Small intestine (tissue), 7 donors: ENCODE measurements at regions not wholly inside any gene's neighbourhood (a gene's known extent, or its start where the extent isn't known, plus 50 kb on each side); places are given as distances from the start of the nearest gene placed in this dataset.

Source experiments
- DNase-seq, 2 donors: peaks; one replicate each; pipeline versions ENCODE4 v3.0.0 to v3.0.0-alpha.2; 2013
- FAIRE-seq: peaks from 2 replicates; lab custom pipeline; 2012; peaks lifted over from hg19 to GRCh38; lab: Jason Lieb, UNC
- H3K27ac ChIP-seq, 3 donors: one replicate each; pipeline ENCODE4 v1.5.1; 2013; ENCODE audit warnings: low read length in 2 of 3, mild to moderate bottlenecking in 2 of 3, control low read depth in 1 of 3, inconsistent platforms in 1 of 3, low read depth in 1 of 3, moderate library complexity in 1 of 3
- H3K27me3 ChIP-seq, 3 donors: one replicate each; pipeline ENCODE4 v1.6.1; 2013; ENCODE audit warnings: low read length in 3 of 3, inconsistent platforms in 1 of 3; ENCODE audit not compliant: control insufficient read depth in 3 of 3, insufficient read depth in 3 of 3
- H3K36me3 ChIP-seq, 3 donors: one replicate each; pipeline ENCODE4 v1.6.1; 2013; ENCODE audit warnings: low read length in 3 of 3, inconsistent platforms in 1 of 3, low read depth in 1 of 3, mild to moderate bottlenecking in 1 of 3, moderate library complexity in 1 of 3; ENCODE audit not compliant: control insufficient read depth in 3 of 3, insufficient read depth in 2 of 3
- H3K4me1 ChIP-seq, 3 donors: one replicate each; pipeline ENCODE4 v1.6.1; 2013; ENCODE audit warnings: low read length in 2 of 3, inconsistent platforms in 1 of 3, low read depth in 1 of 3, mild to moderate bottlenecking in 1 of 3, moderate library complexity in 1 of 3; ENCODE audit not compliant: control insufficient read depth in 3 of 3, insufficient read depth in 2 of 3
- H3K4me3 ChIP-seq, 3 donors: one replicate each; pipeline ENCODE4 v1.5.1; 2013; ENCODE audit warnings: low read length in 3 of 3, control low read depth in 1 of 3, inconsistent platforms in 1 of 3, low read depth in 1 of 3, mild to moderate bottlenecking in 1 of 3, moderate library complexity in 1 of 3
- H3K9me3 ChIP-seq, 2 donors: one replicate each; pipeline ENCODE4 v1.6.1; 2013; ENCODE audit warnings: low read depth in 1 of 2, low read length in 1 of 2; ENCODE audit not compliant: control insufficient read depth in 2 of 2, insufficient read depth in 1 of 2
- WGBS, 3 donors: extraction: QIAGEN DNeasy Blood & Tissue Kit; methylation state at CpG; one replicate each; pipeline ENCODE4 v1.1.7; 2013; 5-methylcytosine and 5-hydroxymethylcytosine counted together
- donor health status: healthy with polysubstance abuse.
- donor health status: control.
- donor health status: control.
- donor health status: Bipolar disorder and iron deficiency.
- donor health status: healthy.

DNA sequence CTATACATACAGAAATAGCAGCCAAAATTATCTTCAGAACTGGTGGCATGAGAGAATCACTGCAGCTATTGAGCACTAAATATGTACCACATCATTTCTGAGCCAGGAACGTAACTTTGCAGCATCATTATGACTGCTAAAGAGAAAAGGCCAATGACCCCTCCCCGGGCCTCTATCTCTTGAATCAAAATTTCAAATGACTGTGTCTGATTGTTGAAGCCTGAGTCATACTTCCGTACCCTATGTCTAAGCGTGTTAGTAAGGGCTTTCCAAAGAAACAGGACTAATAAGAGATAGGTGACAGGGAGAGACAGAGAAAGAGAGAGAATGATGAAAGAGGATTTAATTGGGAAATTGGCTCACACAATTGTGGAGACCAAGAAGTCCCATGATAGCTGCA lies 445.5 kb upstream of the SPANXN1 start:
- FAIRE-seq = no peak
- H3K9me3 ChIP-seq = no peaks in the 10 kb centered on the region
- H3K27me3 ChIP-seq = no peaks in the 10 kb centered on the region
- H3K27ac ChIP-seq = no peak overlapping the region
- H3K4me1 ChIP-seq = no peaks in the 10 kb centered on the region
- no peak for DNase-seq
- WGBS, 3 donors = 73 to 82% (median 77%) methylated on average over 4 of the region's 4 CpGs
- no peak overlapping the region for H3K4me3 ChIP-seq
- H3K36me3 ChIP-seq = no peaks in the 10 kb centered on the region

DNA sequence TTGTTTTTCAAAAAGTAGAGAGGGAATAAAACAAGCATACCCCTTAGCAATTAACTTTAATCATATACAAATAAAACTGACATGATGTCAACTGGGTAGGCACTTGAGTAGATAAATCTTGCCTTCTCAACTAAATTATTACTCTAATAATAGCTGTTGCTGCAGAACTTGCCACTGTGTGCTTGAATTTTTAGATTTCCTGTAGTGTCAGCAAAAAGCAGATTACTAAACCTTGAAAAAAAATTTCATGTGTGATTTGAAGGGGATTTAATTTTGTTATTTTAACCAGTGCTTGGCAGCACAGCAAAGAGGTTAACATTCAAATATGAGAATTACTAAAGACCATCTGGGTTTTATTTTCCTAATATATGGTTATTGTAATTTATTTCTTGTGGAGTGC lies 438.3 kb upstream of the SPANXN1 start:
- no peak for DNase-seq
- Histone ChIP-seq H3K27ac (no peak overlapping the region), H3K36me3 (no peaks in the 10 kb centered on the region), H3K27me3 (no peaks in the 10 kb centered on the region), H3K4me3 (no peak overlapping the region), H3K4me1 (no peaks in the 10 kb centered on the region), H3K9me3 (peaks cover 0 to 6% of the 10 kb centered on the region in 2 donors)
- no peak for FAIRE-seq

DNA sequence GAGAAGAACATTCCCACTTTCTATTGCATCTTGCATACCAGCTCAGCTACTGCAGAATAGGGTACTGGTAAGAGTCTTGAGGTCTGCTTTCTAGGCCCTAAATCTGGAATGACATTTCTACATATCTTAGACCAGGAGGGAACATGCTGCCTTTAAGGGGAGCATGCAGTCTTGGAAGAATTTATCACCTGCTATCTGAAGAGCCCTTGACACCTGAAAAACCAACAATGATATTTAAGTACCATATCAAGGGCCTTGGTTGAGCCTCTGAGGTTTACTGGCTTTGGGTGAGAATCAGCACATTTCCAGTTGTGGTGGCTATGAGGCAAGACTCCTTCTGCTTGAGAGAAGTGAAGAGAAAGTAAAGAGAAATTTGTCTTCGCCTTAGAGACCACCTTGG lies 436.8 kb upstream of the SPANXN1 start:
- no peaks in the 10 kb centered on the region for H3K27me3 ChIP-seq
- H3K9me3 ChIP-seq = peaks cover 0 to 6% of the 10 kb centered on the region in 2 donors
- WGBS, 3 donors = 64 to 86% (median 79%) methylated on average over 1 of the region's 1 CpG
- H3K4me3 ChIP-seq = no peak overlapping the region
- no peak for DNase-seq
- H3K27ac ChIP-seq = no peak overlapping the region
- FAIRE-seq = no peak
- H3K36me3 ChIP-seq = no peaks in the 10 kb centered on the region
- H3K4me1 ChIP-seq = no peaks in the 10 kb centered on the region

DNA sequence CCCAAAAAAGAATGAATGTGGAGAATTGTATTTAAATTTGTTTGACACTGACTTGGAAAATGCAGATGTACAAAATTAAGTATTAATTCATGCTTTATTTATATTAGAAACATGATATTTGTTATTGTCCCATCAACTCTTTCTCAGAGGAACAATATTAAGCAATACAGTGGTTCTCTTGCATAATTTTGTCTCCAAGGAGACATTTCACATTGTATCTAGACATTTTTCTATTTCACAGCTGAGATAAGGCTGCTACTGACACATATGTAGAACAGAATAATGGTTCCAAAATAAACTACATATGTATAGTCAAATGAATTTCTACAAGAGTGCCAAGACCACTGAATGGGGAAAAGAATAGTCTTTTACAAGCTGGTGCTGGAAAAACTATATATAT lies 427.9 kb upstream of the SPANXN1 start:
- FAIRE-seq = no peak
- Histone ChIP-seq H3K9me3 (no peaks in the 10 kb centered on the region), H3K4me3 (no peak overlapping the region), H3K36me3 (no peaks in the 10 kb centered on the region), H3K4me1 (no peaks in the 10 kb centered on the region), H3K27me3 (no peaks in the 10 kb centered on the region), H3K27ac (no peak overlapping the region)
- no peak for DNase-seq

DNA sequence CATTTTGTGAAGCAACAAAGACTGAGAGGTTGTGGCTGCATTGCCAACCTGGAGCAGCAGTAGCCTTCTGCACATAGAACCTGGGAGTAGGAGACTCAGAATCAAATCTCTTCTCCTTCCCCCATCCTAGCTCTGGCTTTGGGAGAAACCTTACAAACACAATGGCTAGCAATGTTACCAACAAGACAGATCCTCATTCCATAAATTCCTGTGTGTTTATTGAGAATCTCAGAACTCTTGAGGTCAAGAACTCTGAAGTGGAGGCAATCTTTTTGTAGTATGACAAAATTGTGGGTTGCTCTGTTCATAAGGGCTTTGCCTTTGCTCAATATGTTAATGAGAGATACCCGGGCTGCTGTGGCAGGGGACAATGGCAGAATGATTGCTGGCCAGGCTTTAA lies 406.7 kb upstream of the SPANXN1 start:
- H3K9me3 ChIP-seq = peaks cover 0 to 3% of the 10 kb centered on the region in 2 donors
- no peaks in the 10 kb centered on the region for H3K36me3 ChIP-seq
- no peak for DNase-seq
- no peak for FAIRE-seq
- WGBS, 3 donors = 46 to 73% (median 57%) methylated on average over 1 of the region's 1 CpG
- H3K27me3 ChIP-seq = no peaks in the 10 kb centered on the region
- H3K4me3 ChIP-seq = no peak overlapping the region
- H3K27ac ChIP-seq = no peak overlapping the region
- no peaks in the 10 kb centered on the region for H3K4me1 ChIP-seq

DNA sequence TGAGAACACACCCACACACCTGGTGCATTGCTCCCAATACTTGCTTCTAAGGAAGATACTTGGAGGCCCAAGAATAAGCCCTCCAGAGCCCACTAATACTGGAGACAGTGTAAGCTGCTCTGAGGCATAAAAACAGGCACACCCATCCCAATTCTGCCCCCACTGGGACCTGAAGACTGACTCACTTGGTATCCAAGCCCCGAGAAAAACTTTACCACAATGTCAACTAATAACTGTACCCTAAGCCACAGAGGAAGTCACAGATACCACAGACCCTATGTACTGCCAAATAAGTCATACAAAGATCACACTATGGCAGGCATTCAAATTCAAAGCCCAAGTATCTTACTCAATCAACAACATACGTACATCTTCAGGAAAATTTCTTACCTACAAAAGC lies 398.2 kb upstream of the SPANXN1 start:
- WGBS, 3 donors = 42 to 65% (median 52%) methylated on average over 2 of the region's 2 CpGs
- Histone ChIP-seq H3K4me3 (no peak overlapping the region), H3K4me1 (no peaks in the 10 kb centered on the region), H3K36me3 (no peaks in the 10 kb centered on the region), H3K27me3 (no peaks in the 10 kb centered on the region), H3K9me3 (peaks cover 0 to 18% of the 10 kb centered on the region in 2 donors), H3K27ac (no peak overlapping the region)
- FAIRE-seq (no peak), DNase-seq (no peak)

DNA sequence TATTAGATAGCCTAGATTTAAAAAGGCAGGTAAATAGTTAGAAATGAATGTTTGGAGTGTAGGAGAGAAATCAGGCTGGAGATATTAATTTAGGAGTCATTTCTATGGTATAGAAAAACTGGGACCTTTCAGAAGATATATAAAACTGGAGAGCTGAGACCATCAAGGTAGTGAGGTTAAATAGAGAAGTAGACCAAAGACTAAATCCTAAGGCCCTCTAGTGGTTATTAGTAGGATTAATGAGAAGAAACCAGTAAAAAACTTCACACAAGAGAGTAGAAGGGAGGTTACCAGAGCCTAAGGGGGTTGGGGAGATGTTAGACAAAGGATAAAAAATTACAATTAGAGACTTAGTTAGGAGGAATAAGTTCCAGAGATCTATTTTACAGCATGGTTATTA lies 351.0 kb upstream of the SPANXN1 start:
- Histone ChIP-seq H3K27ac (no peak overlapping the region), H3K4me1 (no peaks in the 10 kb centered on the region), H3K27me3 (no peaks in the 10 kb centered on the region), H3K36me3 (no peaks in the 10 kb centered on the region), H3K4me3 (no peak overlapping the region), H3K9me3 (no peaks in the 10 kb centered on the region)
- FAIRE-seq (no peak), DNase-seq (no peak)

DNA sequence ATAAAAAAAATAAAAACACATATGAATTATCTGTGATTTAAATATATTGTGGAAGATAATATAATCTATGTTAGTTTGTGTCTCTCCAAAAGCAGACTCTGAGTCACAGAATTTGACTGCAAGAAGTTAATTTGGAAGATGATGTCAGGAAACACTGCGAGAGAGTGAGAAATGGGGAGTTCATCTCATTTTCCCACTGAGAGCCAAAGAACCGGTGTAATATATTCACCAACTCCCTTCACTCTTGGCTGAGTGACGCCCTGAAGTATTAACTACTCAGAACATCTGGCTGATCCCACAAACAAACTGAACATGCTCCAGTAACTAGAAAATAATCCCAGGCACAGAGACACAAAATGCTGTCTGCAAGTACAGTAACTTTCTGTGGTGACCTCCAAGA lies 345.8 kb upstream of the SPANXN1 start:
- no peak for FAIRE-seq
- no peak overlapping the region for H3K27ac ChIP-seq

DNA sequence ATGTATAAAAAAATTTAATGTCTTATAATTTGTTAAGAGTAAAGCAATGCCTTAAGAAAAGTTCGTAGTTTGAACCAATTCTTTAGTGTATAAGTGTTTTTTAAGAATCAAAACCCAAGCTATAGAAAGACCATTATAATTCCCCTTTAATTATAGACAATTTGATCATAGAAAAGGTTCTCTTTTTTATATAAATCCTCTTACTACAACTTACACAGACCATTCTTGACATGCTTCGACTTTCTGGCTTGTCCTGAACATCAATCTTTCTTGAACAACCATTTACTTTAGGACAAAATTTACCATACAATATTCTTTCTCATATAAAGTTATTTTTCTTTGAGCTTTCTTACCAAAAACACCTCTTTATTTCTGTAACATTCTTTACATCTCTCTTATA lies 330.5 kb upstream of the SPANXN1 start:
- H3K27me3 ChIP-seq = no peaks in the 10 kb centered on the region
- 4 to 36% (median 14%) methylated on average over 2 of the region's 2 CpGs for WGBS, 3 donors
- no peaks in the 10 kb centered on the region for H3K9me3 ChIP-seq
- H3K4me3 ChIP-seq = no peak overlapping the region
- FAIRE-seq = peak; percentile 19
- no peaks in the 10 kb centered on the region for H3K36me3 ChIP-seq
- H3K27ac ChIP-seq = no peak overlapping the region
- no peak for DNase-seq
- no peaks in the 10 kb centered on the region for H3K4me1 ChIP-seq

More for the DNA sequence above, 345.8 kb upstream of the SPANXN1 start:
- no peak for DNase-seq
- Histone ChIP-seq H3K4me3 (no peak overlapping the region), H3K4me1 (no peaks in the 10 kb centered on the region), H3K27me3 (no peaks in the 10 kb centered on the region), H3K9me3 (no peaks in the 10 kb centered on the region), H3K36me3 (no peaks in the 10 kb centered on the region)
- 60 to 86% (median 79%) methylated on average over 3 of the region's 3 CpGs for WGBS, 3 donors
